OCI-LY7 (cell line): ENCODE measurements at regions not wholly inside any gene's neighbourhood (a gene's known extent, or its start where the extent isn't known, plus 50 kb on each side); places are given as distances from the start of the nearest gene placed in this dataset.
"Not testable (repeated sequence)": the region's sequence is repeated elsewhere in the genome, so short reads cannot be mapped to it uniquely, and the experiment has no call there.

ENCODE experiments used
- BruUV-seq: library from RNA; stranded (reverse); fragments of 400-500 nt; replicated peaks from 2 replicates; lab custom pipeline; 2021; lab: Mats Ljungman, UMichigan
- CTCF ChIA-PET: fragments of 300-600 bp; sonication (Branson Sonifier 250); formaldehyde crosslinking; loops from one replicate; lab custom pipeline; 2022; ENCODE audit warnings: antibody characterized with exemption; ENCODE audit not compliant: unreplicated experiment; lab: Charles Lee
- POLR2A ChIA-PET: fragments of 300-600 bp; sonication (Branson Sonifier 250); formaldehyde crosslinking; loops from one replicate; lab custom pipeline; 2022; ENCODE audit warnings: antibody characterized with exemption; lab: Charles Lee
- DNase-seq: peaks from one replicate; pipeline ENCODE4 v3.0.0-alpha.2; 2015; ENCODE audit warnings: low spot score
- H2AFZ ChIP-seq: fragments of 200-600 bp; sonication (generic), shearing (Covaris generic); 2 replicates; pipeline ENCODE4 v1.6.1; 2014; ENCODE audit warnings: mild to moderate bottlenecking, antibody characterized with exemption, low read length, moderate library complexity
- H3K27ac ChIP-seq: fragments of 200-600 bp; sonication (generic); 2 replicates; pipeline ENCODE4 v1.5.1; 2014; ENCODE audit warnings: mixed run types, low read depth, mild to moderate bottlenecking, moderate library complexity, low read length, inconsistent platforms; ENCODE audit not compliant: poor library complexity, severe bottlenecking
- H3K36me3 ChIP-seq: fragments of 200-600 bp; sonication (generic); 2 replicates; pipeline ENCODE4 v1.6.1; 2014; ENCODE audit warnings: mild to moderate bottlenecking, antibody characterized with exemption, low read length, moderate library complexity, mixed read lengths; ENCODE audit not compliant: insufficient read depth
- H3K4me1 ChIP-seq: fragments of 200-600 bp; sonication (generic); 2 replicates; pipeline ENCODE4 v1.5.1; 2014; ENCODE audit warnings: mild to moderate bottlenecking, low read length; ENCODE audit not compliant: insufficient read depth, poor library complexity, severe bottlenecking
- H3K4me2 ChIP-seq: fragments of 200-600 bp; sonication (generic); 2 replicates; pipeline ENCODE4 v1.6.1; 2014; ENCODE audit warnings: mild to moderate bottlenecking, low read length
- H3K4me3 ChIP-seq: fragments of 200-600 bp; sonication (generic); 2 replicates; pipeline ENCODE4 v1.5.1; 2014; ENCODE audit warnings: mild to moderate bottlenecking, low read depth, low read length; ENCODE audit not compliant: poor library complexity, severe bottlenecking
- H3K79me2 ChIP-seq: fragments of 200-600 bp; sonication (generic); 2 replicates; pipeline ENCODE4 v1.6.1; 2016; ENCODE audit warnings: low read depth, mild to moderate bottlenecking, low read length, moderate library complexity, mixed read lengths; ENCODE audit not compliant: insufficient read depth
- H3K9me2 ChIP-seq: fragments of 200-600 bp; sonication (generic); 2 replicates; pipeline ENCODE4 v1.6.1; 2016; ENCODE audit warnings: mild to moderate bottlenecking, low read length, mixed read lengths; ENCODE audit not compliant: insufficient read depth
- H3K9me3 ChIP-seq: fragments of 200-600 bp; sonication (generic); 2 replicates; pipeline ENCODE4 v1.6.1; 2014; ENCODE audit warnings: mild to moderate bottlenecking, mixed run types, low read length, mixed read lengths
- H4K20me1 ChIP-seq: fragments of 200-600 bp; sonication (generic); 2 replicates; pipeline ENCODE4 v1.6.1; 2014; ENCODE audit warnings: mild to moderate bottlenecking, antibody characterized with exemption, low read length, moderate library complexity, mixed read lengths; ENCODE audit not compliant: insufficient read depth
- EZH2phosphoT487 ChIP-seq: fragments of 200-600 bp; sonication (generic); IDR thresholded peaks from 2 replicates; pipeline ENCODE4 v1.6.1; 2018; ENCODE audit warnings: low read depth, borderline replicate concordance, mild to moderate bottlenecking, mixed run types, antibody characterized with exemption, low read length, moderate library complexity, mixed read lengths
- intact Hi-C: fragments of 100-400 bp; cut with micrococcal nuclease; formaldehyde crosslinking; loops from one replicate; pipeline ENCODE4 v1.10.0; 2022; ENCODE audit not compliant: unreplicated experiment
- TF ChIP-seq, protein P1 (sequence below): fragments of 200-600 bp; sonication (generic); conservative IDR thresholded peaks from 2 replicates; pipeline ENCODE4 v1.5.1; 2014; ENCODE audit warnings: mild to moderate bottlenecking, antibody characterized with exemption, low read length, moderate library complexity, mixed read lengths

DNA sequence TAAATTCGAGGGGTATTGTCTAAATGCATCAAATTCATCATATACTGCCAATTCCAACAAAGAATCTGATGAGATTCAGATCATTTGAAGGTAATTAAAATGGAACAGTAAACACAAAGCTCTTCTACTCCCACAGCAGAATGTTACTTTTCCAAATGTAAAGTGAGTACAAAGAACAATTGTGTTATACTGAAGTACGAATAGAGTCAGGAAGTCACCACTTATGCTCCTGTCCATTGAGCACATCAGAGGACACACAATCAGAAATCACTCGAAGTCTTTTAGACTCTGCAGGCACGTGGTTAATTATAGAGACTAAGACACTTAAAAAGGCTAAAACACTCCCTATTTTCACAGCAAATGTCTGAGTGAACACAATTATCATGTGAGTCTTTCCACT, 388.5 kb upstream of the MIS18BP1 start:
- H3K9me3 ChIP-seq, result no peaks in the 10 kb centered on the region; the same call in 1 of the 2 replicates
- POLR2A ChIA-PET, result no interaction called here
- no peak overlapping the region for H3K4me3 ChIP-seq
- CTCF ChIA-PET, result no interaction called here
- TF ChIP-seq, protein P1, sequence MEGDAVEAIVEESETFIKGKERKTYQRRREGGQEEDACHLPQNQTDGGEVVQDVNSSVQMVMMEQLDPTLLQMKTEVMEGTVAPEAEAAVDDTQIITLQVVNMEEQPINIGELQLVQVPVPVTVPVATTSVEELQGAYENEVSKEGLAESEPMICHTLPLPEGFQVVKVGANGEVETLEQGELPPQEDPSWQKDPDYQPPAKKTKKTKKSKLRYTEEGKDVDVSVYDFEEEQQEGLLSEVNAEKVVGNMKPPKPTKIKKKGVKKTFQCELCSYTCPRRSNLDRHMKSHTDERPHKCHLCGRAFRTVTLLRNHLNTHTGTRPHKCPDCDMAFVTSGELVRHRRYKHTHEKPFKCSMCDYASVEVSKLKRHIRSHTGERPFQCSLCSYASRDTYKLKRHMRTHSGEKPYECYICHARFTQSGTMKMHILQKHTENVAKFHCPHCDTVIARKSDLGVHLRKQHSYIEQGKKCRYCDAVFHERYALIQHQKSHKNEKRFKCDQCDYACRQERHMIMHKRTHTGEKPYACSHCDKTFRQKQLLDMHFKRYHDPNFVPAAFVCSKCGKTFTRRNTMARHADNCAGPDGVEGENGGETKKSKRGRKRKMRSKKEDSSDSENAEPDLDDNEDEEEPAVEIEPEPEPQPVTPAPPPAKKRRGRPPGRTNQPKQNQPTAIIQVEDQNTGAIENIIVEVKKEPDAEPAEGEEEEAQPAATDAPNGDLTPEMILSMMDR, result no peak
- TF ChIP-seq EZH2phosphoT487, result no peak
- H2AFZ ChIP-seq, result no peak overlapping the region
- H3K79me2 ChIP-seq, result no peaks in the 10 kb centered on the region
- H3K4me1 ChIP-seq, result no peaks in the 10 kb centered on the region
- intact Hi-C loops, result no loop called here
- no peak overlapping the region for H3K27ac ChIP-seq
- no TSS peak for BruUV-seq
- no peak for DNase-seq
- H4K20me1 ChIP-seq, result no peaks in the 10 kb centered on the region
- H3K4me2 ChIP-seq, result no peak overlapping the region
- H3K9me2 ChIP-seq, result no peaks in the 10 kb centered on the region; the same call in 1 of the 2 replicates
- no peaks in the 10 kb centered on the region for H3K36me3 ChIP-seq

DNA sequence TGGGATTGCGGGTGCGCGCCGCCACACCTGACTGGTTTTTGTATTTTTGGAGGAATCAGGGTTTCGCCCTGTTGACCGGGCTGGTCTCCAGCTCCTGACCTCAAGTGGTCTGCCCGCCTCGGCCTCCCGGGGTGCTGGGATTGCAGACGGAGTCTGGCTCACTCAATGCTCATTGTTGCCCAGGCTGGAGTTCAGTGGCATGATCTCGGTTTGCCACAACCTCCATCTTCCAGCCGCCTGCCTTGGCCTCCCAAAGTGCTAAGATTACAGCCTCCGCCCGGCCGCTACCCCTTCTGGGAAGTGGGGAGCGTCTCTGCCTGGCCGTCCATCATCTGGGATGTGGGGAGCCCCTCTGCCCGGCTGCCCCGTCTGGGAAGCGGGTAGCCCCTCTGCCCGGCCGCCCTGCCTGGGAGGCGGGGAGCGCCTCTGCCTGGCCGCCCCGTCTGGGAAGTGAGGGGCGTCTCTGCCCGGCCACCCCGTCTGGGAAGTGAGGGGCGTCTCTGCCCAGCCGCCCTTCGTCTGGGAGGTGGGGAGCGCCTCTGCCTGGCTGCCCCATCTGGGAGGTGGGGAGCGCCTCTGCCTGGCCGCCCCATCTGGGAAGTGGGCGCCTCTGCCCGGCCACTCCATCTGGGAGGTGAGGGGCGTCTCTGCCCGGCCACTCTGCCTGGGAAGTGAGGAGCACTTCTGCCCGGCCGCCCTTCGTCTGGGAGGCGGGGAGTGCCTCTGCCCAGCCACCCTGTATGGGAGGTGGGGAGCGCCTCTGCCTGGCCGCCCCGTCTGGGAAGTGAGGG, 381.8 kb upstream of the MIS18BP1 start:
- H3K4me1 ChIP-seq, intact Hi-C loops, H3K9me2 ChIP-seq, H4K20me1 ChIP-seq, POLR2A ChIA-PET, CTCF ChIA-PET, H2AFZ ChIP-seq, H3K36me3 ChIP-seq, H3K9me3 ChIP-seq, H3K79me2 ChIP-seq, H3K4me2 ChIP-seq, BruUV-seq, DNase-seq, H3K4me3 ChIP-seq, H3K27ac ChIP-seq: not testable (repeated sequence)

DNA sequence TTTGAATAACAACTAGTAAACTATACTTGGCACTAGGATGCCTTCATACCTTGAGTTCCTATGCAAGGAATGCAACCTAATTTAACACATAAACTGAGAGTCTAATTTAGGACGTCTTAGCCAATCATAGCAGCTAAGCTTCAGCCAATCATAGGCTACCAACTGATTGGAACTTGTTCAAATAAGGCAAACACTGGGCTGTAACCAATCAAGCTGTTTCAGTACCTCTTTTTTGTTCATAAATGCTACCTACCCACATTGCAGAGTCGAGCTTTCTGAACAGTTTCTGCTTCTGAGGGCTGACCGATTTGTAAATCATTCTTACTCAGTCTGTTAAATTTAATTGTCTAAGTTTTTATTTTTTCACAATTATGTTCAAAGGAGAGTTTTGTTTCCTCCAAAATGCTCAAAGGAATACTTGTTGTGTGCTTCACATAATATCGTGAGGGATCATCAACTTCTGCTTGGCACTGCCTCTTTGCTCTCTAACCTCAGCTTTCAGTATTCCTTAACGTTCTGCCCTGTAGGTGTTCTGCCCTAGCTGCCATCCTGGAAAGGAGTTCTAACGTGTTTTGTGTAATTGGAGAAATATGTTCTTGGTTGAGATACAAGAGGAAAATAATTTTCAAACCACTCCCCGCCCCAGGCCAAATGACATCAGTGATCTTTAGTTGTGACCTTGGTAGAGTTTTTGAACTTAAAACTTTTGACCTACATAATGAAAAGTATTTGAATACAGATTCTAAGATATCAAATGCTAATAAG, 380.4 kb upstream of the MIS18BP1 start:
- BruUV-seq, result no TSS peak
- intact Hi-C loops, result no loop called here
- Histone ChIP-seq H3K4me3 (no peak overlapping the region), H3K4me1 (no peaks in the 10 kb centered on the region), H4K20me1 (no peaks in the 10 kb centered on the region), H3K4me2 (no peak overlapping the region), H3K27ac (no peak overlapping the region), H3K9me3 (no peaks in the 10 kb centered on the region), H3K79me2 (no peaks in the 10 kb centered on the region), H2AFZ (no peak overlapping the region), H3K36me3 (no peaks in the 10 kb centered on the region), H3K9me2 (no peaks in the 10 kb centered on the region; the same call in 1 of the 2 replicates)
- ChIA-PET POLR2A (no interaction called here), CTCF (no interaction called here)
- TF ChIP-seq, protein P1, result no peak
- TF ChIP-seq EZH2phosphoT487, result no peak
- DNase-seq, result no peak
